MM.1S (cell line): ENCODE measurements at regions not wholly inside any gene's neighbourhood (a gene's known extent, or its start where the extent isn't known, plus 50 kb on each side); places are given as distances from the start of the nearest gene placed in this dataset.

Experiments used
- DNase-seq: peaks from one replicate; pipeline ENCODE4 v3.0.0-alpha.2; 2015
- H2AFZ ChIP-seq: fragments of 300-600 bp; sonication (generic); 2 replicates; pipeline ENCODE4 v1.6.0; 2016; ENCODE audit warnings: antibody characterized with exemption, low read length
- H3F3A ChIP-seq: fragments of 300-600 bp; sonication (generic); 2 replicates; pipeline ENCODE4 v1.6.1; 2016; ENCODE audit warnings: mild to moderate bottlenecking, antibody characterized with exemption, low read length, moderate library complexity, mixed read lengths; ENCODE audit not compliant: insufficient read depth
- H3K27ac ChIP-seq: fragments of 300-600 bp; sonication (generic); 2 replicates; pipeline ENCODE4 v1.5.1; 2016; ENCODE audit warnings: mild to moderate bottlenecking, low read length
- H3K27me3 ChIP-seq: fragments of 300-600 bp; sonication (generic); replicated peaks from 2 replicates; pipeline ENCODE4 v1.6.0; 2016; ENCODE audit warnings: low read length; ENCODE audit not compliant: insufficient read depth
- H3K36me3 ChIP-seq: fragments of 300-600 bp; sonication (generic); replicated peaks from 2 replicates; pipeline ENCODE4 v1.6.1; 2016; ENCODE audit warnings: mild to moderate bottlenecking, low read length, mixed read lengths; ENCODE audit not compliant: insufficient read depth
- H3K4me1 ChIP-seq: fragments of 300-600 bp; sonication (generic); 2 replicates; pipeline ENCODE4 v1.6.1; 2016; ENCODE audit warnings: low read length, mixed read lengths
- H3K4me2 ChIP-seq: fragments of 300-600 bp; sonication (generic); 2 replicates; pipeline ENCODE4 v1.6.0; 2016; ENCODE audit warnings: low read depth, low read length
- H3K4me3 ChIP-seq: fragments of 300-600 bp; sonication (generic); 2 replicates; pipeline ENCODE4 v1.5.1; 2016; ENCODE audit warnings: low read length, mixed read lengths
- H3K79me2 ChIP-seq: fragments of 300-600 bp; sonication (generic); 2 replicates; pipeline ENCODE4 v1.6.1; 2016; ENCODE audit warnings: mixed run types, low read length, mixed read lengths
- H3K9ac ChIP-seq: fragments of 300-600 bp; sonication (generic); 2 replicates; pipeline ENCODE4 v1.6.1; 2016; ENCODE audit warnings: low read length, mixed read lengths
- H3K9me2 ChIP-seq: fragments of 300-600 bp; sonication (generic); replicated peaks from 2 replicates; pipeline ENCODE4 v1.6.1; 2016; ENCODE audit warnings: mild to moderate bottlenecking, low read length, mixed read lengths; ENCODE audit not compliant: insufficient read depth
- H3K9me3 ChIP-seq: fragments of 300-600 bp; sonication (generic); replicated peaks from 2 replicates; pipeline ENCODE4 v1.6.1; 2016; ENCODE audit warnings: mild to moderate bottlenecking, low read length, mixed read lengths; ENCODE audit not compliant: insufficient read depth
- H4K20me1 ChIP-seq: fragments of 300-600 bp; sonication (generic); 2 replicates; pipeline ENCODE4 v1.6.1; 2016; ENCODE audit warnings: mild to moderate bottlenecking, low read length, moderate library complexity, mixed read lengths; ENCODE audit not compliant: insufficient read depth
- EZH2 ChIP-seq: fragments of 300-600 bp; sonication (generic); optimal IDR thresholded peaks from 2 replicates; pipeline ENCODE3; 2017; ENCODE audit warnings: low read depth, mild to moderate bottlenecking, antibody characterized with exemption, low read length, mixed read lengths
- EZH2phosphoT487 ChIP-seq: fragments of 300-600 bp; sonication (generic); IDR thresholded peaks from 2 replicates; pipeline ENCODE4 v1.6.1; 2018; ENCODE audit warnings: antibody characterized with exemption, low read length
- TF ChIP-seq, protein P1 (sequence below): fragments of 300-600 bp; sonication (generic); IDR thresholded peaks from 2 replicates; pipeline ENCODE4 v1.5.1; 2016; ENCODE audit warnings: antibody characterized with exemption, low read length, mixed read lengths

DNA sequence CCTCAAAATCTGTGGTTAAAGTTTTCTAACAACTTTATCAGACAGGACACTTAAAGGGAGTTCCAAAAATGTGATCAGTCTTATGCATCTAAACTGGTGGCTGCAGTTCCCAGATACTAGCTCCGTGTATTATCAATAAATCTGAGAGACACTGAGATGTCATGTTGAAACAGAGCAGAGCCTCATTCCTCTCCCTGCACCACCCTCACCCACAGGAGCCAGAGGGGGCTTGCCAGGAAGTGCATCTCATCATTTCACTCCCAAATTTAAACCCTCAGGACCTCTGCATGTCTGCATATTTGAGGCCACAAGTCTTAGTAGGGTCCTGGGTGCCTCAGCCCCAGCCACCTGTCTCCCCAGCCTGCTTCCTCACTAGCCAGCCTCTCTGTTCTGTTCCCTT is 167.4 kb upstream of the NTM start:
- H3K9me2 ChIP-seq: no peaks in the 10 kb centered on the region
- no peak overlapping the region for H2AFZ ChIP-seq
- no peak overlapping the region for H3K27ac ChIP-seq
- no peaks in the 10 kb centered on the region for H3K27me3 ChIP-seq
- H3K36me3 ChIP-seq: no peaks in the 10 kb centered on the region
- H4K20me1 ChIP-seq: no peaks in the 10 kb centered on the region
- H3K4me2 ChIP-seq: no peak overlapping the region
- H3K9ac ChIP-seq: no peak overlapping the region
- H3K79me2 ChIP-seq: no peaks in the 10 kb centered on the region
- H3K9me3 ChIP-seq: no peaks in the 10 kb centered on the region
- TF ChIP-seq, protein P1, sequence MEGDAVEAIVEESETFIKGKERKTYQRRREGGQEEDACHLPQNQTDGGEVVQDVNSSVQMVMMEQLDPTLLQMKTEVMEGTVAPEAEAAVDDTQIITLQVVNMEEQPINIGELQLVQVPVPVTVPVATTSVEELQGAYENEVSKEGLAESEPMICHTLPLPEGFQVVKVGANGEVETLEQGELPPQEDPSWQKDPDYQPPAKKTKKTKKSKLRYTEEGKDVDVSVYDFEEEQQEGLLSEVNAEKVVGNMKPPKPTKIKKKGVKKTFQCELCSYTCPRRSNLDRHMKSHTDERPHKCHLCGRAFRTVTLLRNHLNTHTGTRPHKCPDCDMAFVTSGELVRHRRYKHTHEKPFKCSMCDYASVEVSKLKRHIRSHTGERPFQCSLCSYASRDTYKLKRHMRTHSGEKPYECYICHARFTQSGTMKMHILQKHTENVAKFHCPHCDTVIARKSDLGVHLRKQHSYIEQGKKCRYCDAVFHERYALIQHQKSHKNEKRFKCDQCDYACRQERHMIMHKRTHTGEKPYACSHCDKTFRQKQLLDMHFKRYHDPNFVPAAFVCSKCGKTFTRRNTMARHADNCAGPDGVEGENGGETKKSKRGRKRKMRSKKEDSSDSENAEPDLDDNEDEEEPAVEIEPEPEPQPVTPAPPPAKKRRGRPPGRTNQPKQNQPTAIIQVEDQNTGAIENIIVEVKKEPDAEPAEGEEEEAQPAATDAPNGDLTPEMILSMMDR: no peak
- TF ChIP-seq EZH2phosphoT487 (no peak), EZH2 (no peak)
- H3K4me3 ChIP-seq: no peak overlapping the region
- DNase-seq: no peak
- H3F3A ChIP-seq: no peaks in the 10 kb centered on the region
- H3K4me1 ChIP-seq: no peaks in the 10 kb centered on the region

DNA sequence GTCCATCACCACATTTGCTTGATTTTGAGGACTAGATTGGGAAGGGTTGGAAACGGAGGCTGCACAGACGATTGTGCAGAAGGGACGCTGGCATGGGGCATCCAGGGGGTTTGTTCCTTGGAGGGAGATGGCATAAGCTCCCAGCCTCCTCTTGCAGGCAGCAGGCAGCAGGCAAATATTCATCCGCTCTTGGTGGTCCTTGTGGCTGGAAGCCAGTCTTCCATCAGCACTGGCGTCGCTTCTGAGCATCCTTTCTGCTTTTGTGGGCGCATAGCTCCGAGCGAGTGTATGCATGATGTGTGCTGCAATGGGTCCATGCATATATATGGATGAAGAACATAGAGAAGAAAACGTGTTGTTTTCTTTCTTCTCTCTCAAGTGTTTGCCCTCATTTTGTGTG is 166.1 kb upstream of the NTM start:
- H3K36me3 ChIP-seq: no peaks in the 10 kb centered on the region
- no peaks in the 10 kb centered on the region for H3K9me3 ChIP-seq
- no peak overlapping the region for H3K27ac ChIP-seq
- DNase-seq: no peak
- H3K9me2 ChIP-seq: no peaks in the 10 kb centered on the region
- H2AFZ ChIP-seq: no peak overlapping the region
- H3K9ac ChIP-seq: no peak overlapping the region
- H3K4me3 ChIP-seq: no peak overlapping the region
- H4K20me1 ChIP-seq: no peaks in the 10 kb centered on the region
- no peaks in the 10 kb centered on the region for H3K4me1 ChIP-seq
- no peak overlapping the region for H3K4me2 ChIP-seq
- no peak for TF ChIP-seq EZH2phosphoT487
- no peak for TF ChIP-seq EZH2
- TF ChIP-seq, protein P1: no peak
- no peaks in the 10 kb centered on the region for H3K79me2 ChIP-seq
- no peaks in the 10 kb centered on the region for H3K27me3 ChIP-seq
- no peaks in the 10 kb centered on the region for H3F3A ChIP-seq

DNA sequence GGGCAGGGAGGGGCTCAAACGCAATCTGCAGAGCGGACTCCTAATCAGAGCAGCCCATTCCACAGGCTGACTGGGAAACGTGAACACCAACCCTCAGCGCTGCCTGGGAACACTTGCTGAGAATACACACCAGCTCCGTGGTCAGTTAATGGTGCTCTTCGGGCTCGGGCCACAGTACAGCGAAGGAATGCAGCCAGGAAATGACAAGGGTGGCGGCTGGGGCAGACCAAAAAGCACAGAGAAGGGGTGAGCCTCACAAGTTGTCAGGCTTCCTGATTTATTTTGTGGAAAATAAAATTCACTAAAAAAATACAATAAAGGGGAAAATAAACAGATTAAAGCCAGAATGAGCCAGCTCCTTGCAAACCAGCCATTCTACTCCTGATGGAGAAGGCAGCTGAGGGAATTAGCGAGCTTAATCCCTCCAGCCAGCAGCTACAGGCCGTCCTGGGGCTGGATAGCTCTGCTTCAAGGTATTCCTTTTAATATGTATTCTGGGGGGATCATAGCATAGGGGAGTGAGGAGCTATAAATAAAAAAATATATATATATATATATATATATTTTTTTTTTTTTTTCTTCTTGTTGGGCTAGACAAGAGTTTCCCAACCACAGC is 165.5 kb upstream of the NTM start:
- H3K4me1 ChIP-seq: no peaks in the 10 kb centered on the region
- no peak overlapping the region for H3K9ac ChIP-seq
- H2AFZ ChIP-seq: no peak overlapping the region
- H4K20me1 ChIP-seq: no peaks in the 10 kb centered on the region
- no peak overlapping the region for H3K4me2 ChIP-seq
- H3F3A ChIP-seq: no peaks in the 10 kb centered on the region
- DNase-seq: no peak
- TF ChIP-seq EZH2 (no peak), EZH2phosphoT487 (no peak)
- TF ChIP-seq, protein P1: no peak
- H3K79me2 ChIP-seq: no peaks in the 10 kb centered on the region
- no peaks in the 10 kb centered on the region for H3K36me3 ChIP-seq
- no peaks in the 10 kb centered on the region for H3K9me2 ChIP-seq
- H3K27me3 ChIP-seq: no peaks in the 10 kb centered on the region
- H3K4me3 ChIP-seq: no peak overlapping the region
- H3K27ac ChIP-seq: no peak overlapping the region
- H3K9me3 ChIP-seq: no peaks in the 10 kb centered on the region
